Endothelial cell of umbilical vein (primary cell): ENCODE measurements at regions not wholly inside any gene's neighbourhood (a gene's known extent, or its start where the extent isn't known, plus 50 kb on each side); places are given as distances from the start of the nearest gene placed in this dataset.

Source experiments
- BruUV-seq: library from RNA; stranded (reverse); fragments of 400-500 nt; replicated peaks from 2 replicates; lab custom pipeline; 2021; lab: Mats Ljungman, UMichigan
- CTCF ChIA-PET: fragments of 300-600, 350-600 bp; sonication (Branson Sonifier 250); formaldehyde crosslinking; loops from one replicate; lab custom pipeline; 2021; ENCODE audit warnings: antibody characterized with exemption, inconsistent platforms; lab: Charles Lee
- POLR2A ChIA-PET: fragments of 300-600, 350-600 bp; sonication (Branson Sonifier 250); formaldehyde crosslinking; loops from one replicate; lab custom pipeline; 2021; ENCODE audit warnings: antibody characterized with exemption, inconsistent platforms; lab: Charles Lee
- DNase-seq: peaks from one replicate; pipeline ENCODE4 v3.0.0-alpha.2; 2011; ENCODE audit warnings: low read depth, low spot score
- FAIRE-seq: peaks from 2 replicates; lab custom pipeline; 2011; peaks lifted over from hg19 to GRCh38; lab: Jason Lieb, UNC
- H2AFZ ChIP-seq: 2 replicates; pipeline ENCODE4 v1.6.0; 2012; ENCODE audit warnings: low read depth, low read length, control low read depth, inconsistent platforms
- H3K27ac ChIP-seq: 2 replicates; pipeline ENCODE4 v1.5.1; 2011; ENCODE audit warnings: low read depth, mild to moderate bottlenecking, control low read depth, low read length, moderate library complexity; ENCODE audit not compliant: insufficient read depth
- H3K27me3 ChIP-seq, 2 experiments: 2 replicates each; pipeline versions ENCODE4 v1.6.0 to v1.6.1; 2011; ENCODE audit warnings: low read length in 2 of 2, mixed read lengths in 1 of 2; ENCODE audit not compliant: control insufficient read depth in 2 of 2, insufficient read depth in 2 of 2
- H3K36me3 ChIP-seq, 2 experiments: 2 replicates in 1 of 2; 3 replicates in 1 of 2; pipeline ENCODE4 v1.5.1; 2011; ENCODE audit warnings: low read length in 2 of 2, mild to moderate bottlenecking in 1 of 2, moderate library complexity in 1 of 2; ENCODE audit not compliant: control insufficient read depth in 2 of 2, insufficient read depth in 2 of 2; ENCODE audit errors: extremely low read depth in 1 of 2
- H3K4me1 ChIP-seq: 3 replicates; pipeline ENCODE4 v1.5.1; 2011; ENCODE audit warnings: mild to moderate bottlenecking, low read length; ENCODE audit not compliant: control insufficient read depth, insufficient read depth; ENCODE audit errors: extremely low read depth
- H3K4me2 ChIP-seq: 2 replicates; pipeline ENCODE4 v1.6.1; 2011; ENCODE audit warnings: low read length, control low read depth, mixed read lengths; ENCODE audit not compliant: insufficient read depth
- H3K4me3 ChIP-seq, 3 experiments: fragments of 200-600 bp in 1 of 3; sonication (generic), shearing (Covaris generic) in 1 of 3; replicated peaks in 1 of 3; 2 replicates each; pipeline ENCODE4 v1.5.1; 2011 to 2016; ENCODE audit warnings: control low read depth in 3 of 3, low read length in 3 of 3, mild to moderate bottlenecking in 2 of 3, inconsistent platforms in 1 of 3, low read depth in 1 of 3, moderate library complexity in 1 of 3; ENCODE audit not compliant: insufficient read depth in 1 of 3
- H3K79me2 ChIP-seq: 2 replicates; pipeline ENCODE4 v1.6.0; 2012; ENCODE audit warnings: low read length, inconsistent platforms; ENCODE audit not compliant: control insufficient read depth, insufficient read depth
- H3K9ac ChIP-seq: replicated peaks from 2 replicates; pipeline ENCODE3; 2011; ENCODE audit warnings: low read length, control low read depth; ENCODE audit not compliant: insufficient read depth; ENCODE audit errors: extremely low read depth
- H3K9me1 ChIP-seq: replicated peaks from 3 replicates; pipeline ENCODE4 v1.6.0; 2011; ENCODE audit warnings: mild to moderate bottlenecking, low read length; ENCODE audit not compliant: control insufficient read depth, insufficient read depth; ENCODE audit errors: extremely low read depth
- H3K9me3 ChIP-seq: replicated peaks from 2 replicates; pipeline ENCODE4 v1.5.1; 2012; ENCODE audit warnings: low read length, inconsistent platforms; ENCODE audit not compliant: control insufficient read depth, insufficient read depth
- H4K20me1 ChIP-seq: replicated peaks from 2 replicates; pipeline ENCODE3; 2011; ENCODE audit warnings: mild to moderate bottlenecking, low read length; ENCODE audit not compliant: control insufficient read depth, insufficient read depth; ENCODE audit errors: extremely low read depth
- EZH2 ChIP-seq: IDR thresholded peaks from 2 replicates; pipeline ENCODE4 v1.6.1; 2012; ENCODE audit warnings: borderline replicate concordance, low read depth, mild to moderate bottlenecking, moderate library complexity, low read length, inconsistent platforms; ENCODE audit not compliant: severe bottlenecking
- FOS ChIP-seq: IDR thresholded peaks from 2 replicates; pipeline ENCODE4 v1.6.1; 2011; ENCODE audit warnings: mild to moderate bottlenecking, low read length, moderate library complexity, borderline replicate concordance; ENCODE audit not compliant: insufficient read depth
- GATA2 ChIP-seq: IDR thresholded peaks from 2 replicates; pipeline ENCODE4 v1.7.0; 2011; ENCODE audit warnings: low read depth, mild to moderate bottlenecking, moderate library complexity, mixed read lengths, low read length; ENCODE audit not compliant: insufficient read length, insufficient read depth
- JUN ChIP-seq: IDR thresholded peaks from 2 replicates; pipeline ENCODE4 v1.6.1; 2011; ENCODE audit warnings: borderline replicate concordance, low read depth; ENCODE audit not compliant: insufficient read length, insufficient read depth
- MYC ChIP-seq: IDR thresholded peaks from one replicate; pipeline ENCODE4 v1.6.1; 2011; ENCODE audit warnings: mild to moderate bottlenecking, low read depth, low read length
- POLR2A ChIP-seq: IDR thresholded peaks from 2 replicates; pipeline ENCODE4 v1.6.1; 2012; ENCODE audit warnings: low read depth, mild to moderate bottlenecking, control low read depth, low read length
- POLR2AphosphoS5 ChIP-seq: IDR thresholded peaks from 2 replicates; pipeline ENCODE4 v1.6.1; 2012; ENCODE audit warnings: low read depth, mild to moderate bottlenecking, control low read depth, low read length, moderate library complexity; ENCODE audit not compliant: insufficient read depth
- dilution Hi-C: fragments of 300-500 bp; cut with MboI; formaldehyde crosslinking; loops from one replicate; pipeline ENCODE4 v1.15.0; 2019; ENCODE audit warnings: low sequenced_read_pairs; ENCODE audit not compliant: extremely low pct_ligation_motif_present
- intact Hi-C: fragments of 100-400 bp; cut with micrococcal nuclease; formaldehyde crosslinking; loops from one replicate; pipeline ENCODE4 v1.10.0; 2022
- TF ChIP-seq, protein P1 (sequence below), 2 donors: IDR thresholded peaks; 1 replicate in 1 of 2; 2 replicates in 1 of 2; pipeline ENCODE4 v1.5.1; 2011; ENCODE audit warnings: low read length in 2 of 2, mild to moderate bottlenecking in 2 of 2, moderate library complexity in 2 of 2, control low read depth in 1 of 2, inconsistent platforms in 1 of 2, low read depth in 1 of 2; ENCODE audit not compliant: insufficient read depth in 1 of 2; ENCODE audit errors: extremely low read depth in 1 of 2
- TF ChIP-seq, protein P2 (sequence below): IDR thresholded peaks from 2 replicates; pipeline ENCODE4 v1.6.1; 2011; ENCODE audit not compliant: insufficient read depth, insufficient read length

DNA sequence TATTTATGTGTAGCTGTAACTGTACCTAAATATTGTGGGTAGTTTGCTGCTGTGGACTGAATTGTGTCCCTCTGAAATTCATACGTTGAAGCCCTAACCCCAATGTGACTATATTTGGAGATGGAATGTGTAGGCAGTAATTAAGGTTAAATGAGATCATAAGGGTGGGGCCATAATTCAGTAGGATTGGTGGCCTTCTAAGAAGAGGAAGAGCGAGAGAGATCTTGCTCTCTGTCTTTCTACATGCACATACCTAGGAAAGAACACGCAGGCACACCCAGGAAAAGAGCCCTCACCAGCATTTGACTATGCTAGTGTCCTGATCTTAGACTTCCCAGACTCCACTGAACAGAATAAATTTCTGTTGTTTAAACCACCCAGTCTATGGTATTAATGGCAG is 67.6 kb upstream of the CFAP20DC start:
- dilution Hi-C loops (no loop called here), intact Hi-C loops (no loop called here)
- no peak overlapping the region for H3K27ac ChIP-seq
- no peak for FAIRE-seq
- H3K9me1 ChIP-seq: no peaks in the 10 kb centered on the region
- ChIA-PET POLR2A (no interaction called here), CTCF (interaction anchor here (1.0 kb wide), 1 partner anchor 10 kb away, joined by 3 read pairs; no protein-coding TSS in a partner anchor)
- H4K20me1 ChIP-seq: no peaks in the 10 kb centered on the region
- H3K9ac ChIP-seq: no peak overlapping the region
- no peaks in the 10 kb centered on the region for H3K79me2 ChIP-seq
- no peak for TF ChIP-seq FOS
- TF ChIP-seq POLR2AphosphoS5: no peak
- no peak for TF ChIP-seq MYC
- TF ChIP-seq, protein P1, sequence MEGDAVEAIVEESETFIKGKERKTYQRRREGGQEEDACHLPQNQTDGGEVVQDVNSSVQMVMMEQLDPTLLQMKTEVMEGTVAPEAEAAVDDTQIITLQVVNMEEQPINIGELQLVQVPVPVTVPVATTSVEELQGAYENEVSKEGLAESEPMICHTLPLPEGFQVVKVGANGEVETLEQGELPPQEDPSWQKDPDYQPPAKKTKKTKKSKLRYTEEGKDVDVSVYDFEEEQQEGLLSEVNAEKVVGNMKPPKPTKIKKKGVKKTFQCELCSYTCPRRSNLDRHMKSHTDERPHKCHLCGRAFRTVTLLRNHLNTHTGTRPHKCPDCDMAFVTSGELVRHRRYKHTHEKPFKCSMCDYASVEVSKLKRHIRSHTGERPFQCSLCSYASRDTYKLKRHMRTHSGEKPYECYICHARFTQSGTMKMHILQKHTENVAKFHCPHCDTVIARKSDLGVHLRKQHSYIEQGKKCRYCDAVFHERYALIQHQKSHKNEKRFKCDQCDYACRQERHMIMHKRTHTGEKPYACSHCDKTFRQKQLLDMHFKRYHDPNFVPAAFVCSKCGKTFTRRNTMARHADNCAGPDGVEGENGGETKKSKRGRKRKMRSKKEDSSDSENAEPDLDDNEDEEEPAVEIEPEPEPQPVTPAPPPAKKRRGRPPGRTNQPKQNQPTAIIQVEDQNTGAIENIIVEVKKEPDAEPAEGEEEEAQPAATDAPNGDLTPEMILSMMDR (IDR thresholded peaks at IDR 0.05; ENCODE audit: extremely low read depth in 1 of 2, insufficient read depth in 1 of 2, low read depth in 1 of 2, low read length in 2 of 2): no peak
- no peak for TF ChIP-seq JUN
- TF ChIP-seq EZH2: no peak
- TF ChIP-seq POLR2A: no peak
- TF ChIP-seq, protein P2, sequence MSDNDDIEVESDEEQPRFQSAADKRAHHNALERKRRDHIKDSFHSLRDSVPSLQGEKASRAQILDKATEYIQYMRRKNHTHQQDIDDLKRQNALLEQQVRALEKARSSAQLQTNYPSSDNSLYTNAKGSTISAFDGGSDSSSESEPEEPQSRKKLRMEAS: no peak
- no peak for TF ChIP-seq GATA2
- no peaks in the 10 kb centered on the region for H3K9me3 ChIP-seq
- H3K4me2 ChIP-seq: no peak overlapping the region
- DNase-seq: no peak
- H3K27me3 ChIP-seq: no peaks in the 10 kb centered on the region
- no peaks in the 10 kb centered on the region for H3K36me3 ChIP-seq
- H2AFZ ChIP-seq: no peak overlapping the region
- BruUV-seq: no TSS peak
- no peaks in the 10 kb centered on the region for H3K4me1 ChIP-seq
- H3K4me3 ChIP-seq: no peak overlapping the region
